GM21526 (cell line): ENCODE measurements at regions not wholly inside any gene's neighbourhood (a gene's known extent, or its start where the extent isn't known, plus 50 kb on each side); places are given as distances from the start of the nearest gene placed in this dataset.
"Not testable (repeated sequence)": the region's sequence is repeated elsewhere in the genome, so short reads cannot be mapped to it uniquely, and the experiment has no call there.

Experiments used
- ATAC-seq: cut with Tn5 transposase; IDR thresholded peaks from one replicate; pipeline ENCODE4 v1.9.1; 2021; ENCODE audit warnings: moderate library complexity; ENCODE audit not compliant: unreplicated experiment, low FRiP score

GRCh38 chr1:3989465-3989864 lies 89.4 kb upstream of the C1orf174 start:
- no peak for ATAC-seq

- ATAC-seq, result no peak
Measured at GRCh38 chr1:3992103-3992556, 92.1 kb upstream of the C1orf174 start.

GRCh38 chr1:3992746-3993145 lies 92.7 kb upstream of the C1orf174 start:
- no peak for ATAC-seq

- no peak for ATAC-seq
Measured at GRCh38 chr1:3993619-3994375, 93.7 kb upstream of the C1orf174 start.

GRCh38 chr1:3995141-3995780 lies 95.2 kb upstream of the C1orf174 start:
- no peak for ATAC-seq

- ATAC-seq, result no peak
Measured at GRCh38 chr1:3996846-3997705, 97.0 kb upstream of the C1orf174 start.

GRCh38 chr1:3998086-3998485 lies 98.0 kb upstream of the C1orf174 start:
- ATAC-seq, result no peak

- not testable (repeated sequence) for ATAC-seq
Measured at GRCh38 chr1:3999514-3999913, 99.4 kb upstream of the C1orf174 start.

GRCh38 chr1:3999941-4000735 lies 100.1 kb upstream of the C1orf174 start:
- ATAC-seq, result no peak

GRCh38 chr1:4000811-4001251 lies 100.8 kb upstream of the C1orf174 start:
- ATAC-seq, result no peak

- no peak for ATAC-seq
Measured at GRCh38 chr1:4001461-4001860, 101.4 kb upstream of the C1orf174 start.

- no peak for ATAC-seq
Measured at GRCh38 chr1:4002061-4002521, 102.0 kb upstream of the C1orf174 start.

- no peak for ATAC-seq
Measured at GRCh38 chr1:4002741-4003140, 102.7 kb upstream of the C1orf174 start.

GRCh38 chr1:4003846-4004505 lies 103.9 kb upstream of the C1orf174 start:
- no peak for ATAC-seq

- ATAC-seq, result no peak
Measured at GRCh38 chr1:4004635-4005430, 104.8 kb upstream of the C1orf174 start.

GRCh38 chr1:4005431-4005830 lies 105.4 kb upstream of the C1orf174 start:
- no peak for ATAC-seq

GRCh38 chr1:4006676-4007374 lies 106.8 kb upstream of the C1orf174 start:
- no peak for ATAC-seq

GRCh38 chr1:4010284-4010683 lies 110.2 kb upstream of the C1orf174 start:
- no peak for ATAC-seq
